ENCODE measurements at regions not wholly inside any gene's neighbourhood (a gene's known extent, or its start where the extent isn't known, plus 50 kb on each side); places are given as distances from the start of the nearest gene placed in this dataset.
"Not testable (repeated sequence)": the region's sequence is repeated elsewhere in the genome, so short reads cannot be mapped to it uniquely, and the experiment has no call there.

GRCh38 chr6:3921663-3922062 is 72.5 kb downstream of the FAM50B start:
- DNase-seq: no peak

- not testable (repeated sequence) for DNase-seq
These were observed 73.4 kb downstream of the FAM50B start for GRCh38 chr6:3922619-3923018.

GRCh38 chr6:3925223-3926149 is 76.3 kb downstream of the FAM50B start:
- peak; percentile 27 for DNase-seq

GRCh38 chr6:3926150-3926482 is 76.9 kb downstream of the FAM50B start:
- DNase-seq: no peak

- DNase-seq: no peak
These were observed 78.9 kb downstream of the FAM50B start for GRCh38 chr6:3928111-3928510.

- no peak for DNase-seq
These were observed 80.2 kb downstream of the FAM50B start for GRCh38 chr6:3929281-3929798.

GRCh38 chr6:3937438-3937837 is 88.3 kb downstream of the FAM50B start:
- DNase-seq: no peak

- DNase-seq: no peak
These were observed 89.7 kb downstream of the FAM50B start for GRCh38 chr6:3938715-3939367.

GRCh38 chr6:3939368-3939958 is 90.3 kb downstream of the FAM50B start:
- DNase-seq: no peak

GRCh38 chr6:3939964-3940363 is 90.8 kb downstream of the FAM50B start:
- DNase-seq: no peak

- no peak for DNase-seq
These were observed 91.5 kb downstream of the FAM50B start for GRCh38 chr6:3940703-3941102.

GRCh38 chr6:3943331-3943765 is 94.2 kb downstream of the FAM50B start:
- DNase-seq: no peak

- DNase-seq: no peak
These were observed 95.1 kb downstream of the FAM50B start for GRCh38 chr6:3944246-3944645.

- DNase-seq: no peak
These were observed 97.6 kb downstream of the FAM50B start for GRCh38 chr6:3946778-3947177.

- no peak for DNase-seq
These were observed 99.7 kb downstream of the FAM50B start for GRCh38 chr6:3948866-3949265.

GRCh38 chr6:3949521-3949920 is 100.3 kb downstream of the FAM50B start:
- no peak for DNase-seq

- no peak for DNase-seq
These were observed 106.9 kb downstream of the FAM50B start for GRCh38 chr6:3956054-3956453.

- no peak for DNase-seq
These were observed 108.1 kb downstream of the FAM50B start for GRCh38 chr6:3957321-3957720.

- DNase-seq: no peak
These were observed 109.1 kb downstream of the FAM50B start for GRCh38 chr6:3958255-3958654.

- no peak for DNase-seq
These were observed 110.2 kb downstream of the FAM50B start for GRCh38 chr6:3959385-3959784.

- no peak for DNase-seq
These were observed 111.7 kb downstream of the FAM50B start for GRCh38 chr6:3960754-3961361.

- no peak for DNase-seq
These were observed 112.5 kb downstream of the FAM50B start for GRCh38 chr6:3961581-3962215.

Measured in NCI-H69 (cell line).